ENCODE measurements at regions not wholly inside any gene's neighbourhood (a gene's known extent, or its start where the extent isn't known, plus 50 kb on each side); places are given as distances from the start of the nearest gene placed in this dataset.

DNA sequence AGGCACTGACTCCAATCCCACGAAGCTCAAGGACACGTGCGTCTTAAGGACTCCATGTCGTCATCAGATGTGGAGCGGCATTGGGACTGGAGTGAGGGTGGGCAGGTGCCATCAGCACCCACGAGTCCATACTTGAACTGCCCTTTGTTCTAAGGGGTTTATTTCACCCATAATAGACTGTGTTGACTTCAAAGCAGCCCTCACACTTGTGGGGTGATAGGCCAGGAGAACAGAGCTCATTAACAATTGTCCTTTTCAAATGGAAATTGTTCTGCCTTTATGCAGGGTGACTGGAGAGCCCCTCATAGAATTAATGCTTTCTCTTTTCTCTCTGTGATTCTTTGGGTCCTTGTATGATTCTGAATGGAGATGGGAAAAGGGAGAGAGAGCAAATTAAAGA is 376.9 kb upstream of the MGMT start:
- no peak for TF ChIP-seq EZH2 (IDR thresholded peaks at IDR 0.05; ENCODE audit: borderline replicate concordance, low read length)
- TF ChIP-seq, protein P1, sequence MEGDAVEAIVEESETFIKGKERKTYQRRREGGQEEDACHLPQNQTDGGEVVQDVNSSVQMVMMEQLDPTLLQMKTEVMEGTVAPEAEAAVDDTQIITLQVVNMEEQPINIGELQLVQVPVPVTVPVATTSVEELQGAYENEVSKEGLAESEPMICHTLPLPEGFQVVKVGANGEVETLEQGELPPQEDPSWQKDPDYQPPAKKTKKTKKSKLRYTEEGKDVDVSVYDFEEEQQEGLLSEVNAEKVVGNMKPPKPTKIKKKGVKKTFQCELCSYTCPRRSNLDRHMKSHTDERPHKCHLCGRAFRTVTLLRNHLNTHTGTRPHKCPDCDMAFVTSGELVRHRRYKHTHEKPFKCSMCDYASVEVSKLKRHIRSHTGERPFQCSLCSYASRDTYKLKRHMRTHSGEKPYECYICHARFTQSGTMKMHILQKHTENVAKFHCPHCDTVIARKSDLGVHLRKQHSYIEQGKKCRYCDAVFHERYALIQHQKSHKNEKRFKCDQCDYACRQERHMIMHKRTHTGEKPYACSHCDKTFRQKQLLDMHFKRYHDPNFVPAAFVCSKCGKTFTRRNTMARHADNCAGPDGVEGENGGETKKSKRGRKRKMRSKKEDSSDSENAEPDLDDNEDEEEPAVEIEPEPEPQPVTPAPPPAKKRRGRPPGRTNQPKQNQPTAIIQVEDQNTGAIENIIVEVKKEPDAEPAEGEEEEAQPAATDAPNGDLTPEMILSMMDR (conservative IDR thresholded peaks at IDR 0.05 in 1 of 2, IDR thresholded peaks at IDR 0.05 in 1 of 2; ENCODE audit: extremely low read depth in 1 of 2, insufficient read depth in 1 of 2, low read depth in 1 of 2, low read length in 2 of 2) = no peak

All from mammary epithelial cell (primary cell).